Astrocyte of the spinal cord (primary cell): ENCODE measurements at regions not wholly inside any gene's neighbourhood (a gene's known extent, or its start where the extent isn't known, plus 50 kb on each side); places are given as distances from the start of the nearest gene placed in this dataset.
A peak's percentile ranks its signal among the peaks of the same experiment; 100 is the strongest.

Source experiments
- DNase-seq: peaks from one replicate; pipeline ENCODE4 v3.0.0; 2011; ENCODE audit warnings: low read depth, low spot score
- H3K4me3 ChIP-seq: 2 replicates; pipeline ENCODE4 v1.5.1; 2011; ENCODE audit warnings: low read depth, mild to moderate bottlenecking, low read length, moderate library complexity
- CTCF ChIP-seq: IDR thresholded peaks from 2 replicates; pipeline ENCODE4 v1.5.1; 2012; ENCODE audit warnings: low read depth, mild to moderate bottlenecking, low read length, inconsistent platforms
- in situ Hi-C: cut with HindIII; loops from 2 replicates; pipeline ENCODE4 v1.10.0; 2017; ENCODE audit warnings: low sequenced_read_pairs

- peak; percentile 63 for DNase-seq
- in situ Hi-C loops = no loop called here
- peak; percentile 72 for TF ChIP-seq CTCF
- no peak overlapping the region for H3K4me3 ChIP-seq
Measured at GRCh38 chr6:132161283-132161682, 210.1 kb upstream of the CCN2 start.

- TF ChIP-seq CTCF = no peak
- in situ Hi-C loops = no loop called here
- DNase-seq = peak; percentile 81
- H3K4me3 ChIP-seq = no peak overlapping the region
Measured at GRCh38 chr6:132153221-132153898, 202.2 kb upstream of the CCN2 start.

- in situ Hi-C loops = no loop called here
- H3K4me3 ChIP-seq = no peak overlapping the region
- peak; percentile 93 for DNase-seq
- TF ChIP-seq CTCF = no peak
Measured at GRCh38 chr6:132147530-132148011, 196.4 kb upstream of the CCN2 start.

- no peak overlapping the region for H3K4me3 ChIP-seq
- no peak for TF ChIP-seq CTCF
- in situ Hi-C loops = no loop called here
- DNase-seq = no peak
Measured at GRCh38 chr6:132144456-132144855, 193.3 kb upstream of the CCN2 start.

GRCh38 chr6:132143258-132143657 is 192.1 kb upstream of the CCN2 start:
- no peak for TF ChIP-seq CTCF
- DNase-seq = no peak
- H3K4me3 ChIP-seq = no peak overlapping the region
- in situ Hi-C loops = no loop called here

GRCh38 chr6:132142768-132143167 is 191.6 kb upstream of the CCN2 start:
- no peak for TF ChIP-seq CTCF
- H3K4me3 ChIP-seq = no peak overlapping the region
- in situ Hi-C loops = no loop called here
- no peak for DNase-seq
